Activated CD8-positive, alpha-beta memory T cell treated with anti-CD3 and anti-CD28 coated beads for 4 hours (primary cell): ENCODE measurements at regions not wholly inside any gene's neighbourhood (a gene's known extent, or its start where the extent isn't known, plus 50 kb on each side); places are given as distances from the start of the nearest gene placed in this dataset.
"Not testable (repeated sequence)": the region's sequence is repeated elsewhere in the genome, so short reads cannot be mapped to it uniquely, and the experiment has no call there.

Source experiments
- DNase-seq, 2 donors: peaks; one replicate each; pipeline ENCODE4 v3.0.0-alpha.2; 2020; ENCODE audit warnings: low read depth in 2 of 2

GRCh38 chr2:14752295-14752694 lies 119.8 kb downstream of the LRATD1 start:
- DNase-seq = no peak

- no peak for DNase-seq
Observed at GRCh38 chr2:14756122-14756541, 123.6 kb downstream of the LRATD1 start.

GRCh38 chr2:14756981-14757657 lies 124.6 kb downstream of the LRATD1 start:
- no peak for DNase-seq

- no peak for DNase-seq
Observed at GRCh38 chr2:14759082-14759481, 126.6 kb downstream of the LRATD1 start.

GRCh38 chr2:14760169-14760568 lies 127.7 kb downstream of the LRATD1 start:
- no peak for DNase-seq

GRCh38 chr2:14761118-14761517 lies 128.6 kb downstream of the LRATD1 start:
- no peak for DNase-seq

GRCh38 chr2:14773696-14774095 lies 141.2 kb downstream of the LRATD1 start:
- no peak for DNase-seq

GRCh38 chr2:14774436-14774968 lies 142.0 kb downstream of the LRATD1 start:
- DNase-seq = no peak

- DNase-seq = no peak
Observed at GRCh38 chr2:14776216-14776615, 143.7 kb downstream of the LRATD1 start.

- no peak for DNase-seq
Observed at GRCh38 chr2:14778015-14778414, 145.5 kb downstream of the LRATD1 start.

- DNase-seq = no peak
Observed at GRCh38 chr2:14779252-14779651, 146.7 kb downstream of the LRATD1 start.

- no peak for DNase-seq
Observed at GRCh38 chr2:14781142-14781541, 148.6 kb downstream of the LRATD1 start.

GRCh38 chr2:14788814-14789213 lies 156.3 kb downstream of the LRATD1 start:
- not testable (repeated sequence) for DNase-seq

GRCh38 chr2:14790041-14790640 lies 157.6 kb downstream of the LRATD1 start:
- DNase-seq = no peak

GRCh38 chr2:14803994-14804393 lies 171.5 kb downstream of the LRATD1 start:
- no peak for DNase-seq

- DNase-seq = no peak
Observed at GRCh38 chr2:14804902-14805301, 172.4 kb downstream of the LRATD1 start.

GRCh38 chr2:14806613-14807012 lies 174.1 kb downstream of the LRATD1 start:
- DNase-seq = no peak

- no peak for DNase-seq
Observed at GRCh38 chr2:14815201-14815600, 182.7 kb downstream of the LRATD1 start.

- no peak for DNase-seq
Observed at GRCh38 chr2:14816069-14817060, 183.8 kb downstream of the LRATD1 start.

- DNase-seq = no peak
Observed at GRCh38 chr2:14817848-14818247, 185.3 kb downstream of the LRATD1 start.

- DNase-seq = no peak
Observed at GRCh38 chr2:14826518-14826917, 194.0 kb downstream of the LRATD1 start.
